NCI-H2196 (cell line): ENCODE measurements at regions not wholly inside any gene's neighbourhood (a gene's known extent, or its start where the extent isn't known, plus 50 kb on each side); places are given as distances from the start of the nearest gene placed in this dataset.
"Not testable (repeated sequence)": the region's sequence is repeated elsewhere in the genome, so short reads cannot be mapped to it uniquely, and the experiment has no call there.

ENCODE experiments used
- DNase-seq: peaks from one replicate; lab custom pipeline; 2025; ENCODE audit not compliant: unreplicated experiment; lab: John Stamatoyannopoulos, UW

- no peak for DNase-seq
These were observed 902.5 kb downstream of the FAM133A start for GRCh38 chrX:94576367-94577004.

DNA sequence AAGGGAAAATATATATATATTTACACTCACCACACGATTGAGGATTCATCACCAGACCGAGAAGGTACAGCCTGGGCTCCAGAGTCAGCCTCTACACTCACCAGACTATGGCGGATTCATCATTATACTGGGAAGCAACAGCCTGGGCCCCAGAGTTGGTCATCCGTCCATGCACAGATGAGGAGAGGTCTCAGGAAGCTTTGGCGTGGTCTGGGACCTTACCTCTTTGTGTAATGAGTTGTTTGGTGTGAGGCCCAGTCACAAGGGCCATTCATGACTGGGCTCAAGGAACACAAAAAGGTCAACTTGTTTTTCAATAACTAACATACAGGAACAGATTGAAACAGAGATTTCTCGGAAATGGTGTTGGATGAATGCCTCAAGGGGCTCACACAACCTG, 926.1 kb downstream of the FAM133A start:
- no peak for DNase-seq

- DNase-seq = no peak
These were observed 938.1 kb downstream of the FAM133A start for GRCh38 chrX:94612140-94612539.

- DNase-seq = peak; percentile 3
These were observed 959.2 kb downstream of the FAM133A start for GRCh38 chrX:94633237-94633636.

DNA sequence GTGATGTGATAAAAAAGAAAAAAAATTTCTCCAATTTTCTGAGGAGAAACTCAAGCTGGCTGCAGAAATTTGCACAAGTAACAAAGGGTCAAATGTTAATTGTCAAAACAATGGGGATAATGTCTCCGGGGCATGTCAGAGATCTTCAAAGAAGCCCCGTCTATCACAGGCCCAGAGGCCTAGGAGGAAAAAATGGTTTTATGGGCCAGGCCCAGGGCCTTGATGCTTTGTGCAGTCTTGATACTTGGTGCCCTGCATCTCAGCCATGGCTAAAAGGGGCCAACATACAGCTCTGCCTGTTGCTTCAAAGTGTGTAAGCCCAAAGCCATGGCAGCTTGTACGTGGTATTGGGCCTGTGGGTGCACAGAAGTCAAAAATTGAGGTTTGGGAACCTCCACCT, 961.0 kb downstream of the FAM133A start:
- DNase-seq = no peak

- DNase-seq = no peak
These were observed 971.7 kb downstream of the FAM133A start for GRCh38 chrX:94645726-94646125.

- no peak for DNase-seq
These were observed 981.2 kb downstream of the FAM133A start for GRCh38 chrX:94655180-94655579.

- no peak for DNase-seq
These were observed 988.7 kb downstream of the FAM133A start for GRCh38 chrX:94662689-94663088.

DNA sequence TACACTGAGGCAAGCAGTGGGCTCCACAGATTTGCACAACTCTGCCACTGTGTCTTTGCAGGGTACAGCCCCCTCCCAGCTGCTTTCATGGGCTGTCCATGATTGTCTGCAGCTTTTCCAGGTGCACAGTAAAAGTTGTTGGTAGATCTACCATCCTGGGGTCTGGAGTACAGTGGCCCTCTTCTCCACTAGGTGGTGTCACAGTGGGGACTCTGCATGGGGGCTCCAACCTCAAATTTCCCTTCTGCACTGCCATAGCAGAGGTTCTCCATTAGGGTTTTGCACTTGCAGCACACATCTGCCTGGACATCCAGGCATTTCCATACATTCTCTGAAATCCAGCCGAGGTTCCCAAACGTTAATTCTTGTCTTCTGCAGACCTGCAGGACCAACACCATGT, 1002.3 kb downstream of the FAM133A start:
- no peak for DNase-seq

- DNase-seq = no peak
These were observed 1012.1 kb downstream of the FAM133A start for GRCh38 chrX:94686071-94686470.

GRCh38 chrX:94695910-94696309, 1021.9 kb downstream of the FAM133A start:
- no peak for DNase-seq

GRCh38 chrX:94704348-94705256, 1030.6 kb downstream of the FAM133A start:
- not testable (repeated sequence) for DNase-seq

- DNase-seq = no peak
These were observed 1047.4 kb downstream of the FAM133A start for GRCh38 chrX:94721386-94721785.

GRCh38 chrX:94722578-94722977, 1048.6 kb downstream of the FAM133A start:
- DNase-seq = no peak

GRCh38 chrX:94742772-94743171, 1068.8 kb downstream of the FAM133A start:
- no peak for DNase-seq

GRCh38 chrX:94743478-94743877, 1069.5 kb downstream of the FAM133A start:
- DNase-seq = no peak

DNA sequence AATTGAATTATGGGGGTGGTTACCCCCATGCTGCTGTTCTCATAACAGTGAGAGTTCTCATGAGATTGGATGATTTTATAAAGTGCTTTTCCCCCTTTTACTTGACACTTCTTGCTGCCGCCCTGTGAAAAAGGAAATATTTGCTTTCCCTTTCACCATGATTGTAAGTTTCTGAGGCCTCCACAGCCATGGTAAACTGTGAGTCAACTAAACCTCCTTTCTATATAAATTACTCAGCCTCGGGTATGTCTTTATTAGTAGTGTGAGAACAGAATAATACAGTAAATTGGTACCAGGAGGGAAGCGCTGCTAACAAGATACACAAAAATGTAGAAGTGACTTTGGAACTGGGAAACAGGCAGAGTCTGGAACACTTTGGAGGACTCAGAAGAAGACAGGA, 1070.8 kb downstream of the FAM133A start:
- DNase-seq = no peak

- DNase-seq = no peak
These were observed 1077.6 kb downstream of the FAM133A start for GRCh38 chrX:94751611-94752010.

DNA sequence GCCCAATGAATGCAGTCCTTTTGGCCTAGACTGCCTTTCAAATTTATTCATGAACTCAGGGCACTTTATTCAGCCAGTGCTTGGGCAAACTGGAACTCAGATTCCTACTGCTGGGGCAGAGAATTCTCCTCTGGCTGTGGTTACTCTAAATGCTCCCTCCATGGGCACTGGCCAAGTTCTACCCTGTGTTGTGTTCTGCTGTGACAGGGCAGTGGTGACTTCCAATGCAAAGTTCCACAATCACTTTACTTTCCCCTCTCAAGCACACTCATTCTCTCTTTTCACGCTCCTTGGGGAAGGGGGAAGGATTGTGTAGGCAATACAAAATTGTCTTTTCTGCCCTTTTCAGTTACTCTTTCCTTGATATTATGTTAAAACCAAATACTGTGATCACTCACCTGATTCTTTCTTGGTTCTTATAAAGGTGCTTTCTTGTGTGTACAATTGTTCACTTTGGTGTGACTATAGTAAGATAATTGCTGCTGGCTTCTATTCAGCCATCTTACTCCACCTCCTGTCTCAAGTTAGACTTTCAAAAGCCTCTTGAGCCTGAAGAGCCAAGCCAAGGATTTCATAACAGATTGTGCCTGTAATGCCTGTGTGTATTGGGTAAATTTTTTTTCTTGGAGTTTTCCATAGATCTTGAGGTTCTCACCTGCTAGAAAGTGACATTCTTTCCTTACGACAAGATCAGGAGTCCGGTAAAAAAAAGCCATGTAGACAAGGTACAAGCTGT, 1078.6 kb downstream of the FAM133A start:
- no peak for DNase-seq

- DNase-seq = no peak
These were observed 1084.1 kb downstream of the FAM133A start for GRCh38 chrX:94758130-94758529.

DNA sequence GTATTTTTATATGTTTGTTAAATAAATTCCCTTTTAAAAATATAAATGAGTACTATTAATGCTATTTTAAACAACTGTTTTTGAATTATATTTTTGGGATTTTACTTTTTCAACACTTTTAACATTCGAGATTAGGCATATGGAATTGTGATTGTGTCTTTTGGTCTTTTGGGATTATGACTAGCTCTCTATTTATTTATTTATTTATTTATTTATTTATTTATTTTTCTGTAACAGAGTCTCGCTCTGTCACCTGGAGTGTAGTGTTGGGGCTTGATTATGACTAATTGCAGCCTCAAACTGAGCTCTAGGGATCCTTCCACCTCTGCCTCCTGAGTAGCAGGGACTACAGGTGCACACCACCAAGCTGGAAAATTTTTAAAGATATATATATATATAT, 1101.6 kb downstream of the FAM133A start:
- DNase-seq = no peak

DNA sequence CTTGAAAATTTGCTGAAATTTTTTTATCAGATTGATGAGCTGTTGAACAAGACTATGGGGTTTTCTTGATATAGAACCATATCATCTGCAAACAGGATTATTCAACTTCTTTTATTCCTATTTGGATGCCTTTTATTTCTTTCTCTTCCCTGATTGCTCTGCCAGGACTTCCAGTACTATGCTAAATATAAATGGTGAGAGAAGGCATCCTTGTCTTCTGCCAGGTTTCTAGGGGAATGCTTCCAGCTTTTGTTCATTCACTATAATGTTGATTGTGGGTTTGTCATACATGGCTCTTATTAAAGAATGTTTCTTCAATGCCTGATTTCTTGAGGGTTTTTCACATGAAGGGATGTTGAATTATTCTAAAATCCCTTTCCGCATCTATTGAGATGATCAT, 1139.5 kb downstream of the FAM133A start:
- DNase-seq = no peak
